SK-N-MC (cell line): ENCODE measurements at regions not wholly inside any gene's neighbourhood (a gene's known extent, or its start where the extent isn't known, plus 50 kb on each side); places are given as distances from the start of the nearest gene placed in this dataset.

ENCODE experiments used
- EZH2 ChIP-seq: fragments of 200-600 bp; sonication (generic); IDR thresholded peaks from one replicate; pipeline ENCODE4 v1.6.1; 2017; ENCODE audit warnings: antibody characterized with exemption
- POLR2AphosphoS5 ChIP-seq: IDR thresholded peaks from 2 replicates; pipeline ENCODE4 v1.6.1; 2012; ENCODE audit warnings: mild to moderate bottlenecking, low read depth, low read length, borderline replicate concordance

GRCh38 chr15:61743345-61743909 is 316.8 kb downstream of the VPS13C start:
- TF ChIP-seq EZH2 (no peak), POLR2AphosphoS5 (no peak)
